Left lung (tissue), 4 donors: ENCODE measurements at regions not wholly inside any gene's neighbourhood (a gene's known extent, or its start where the extent isn't known, plus 50 kb on each side); places are given as distances from the start of the nearest gene placed in this dataset.

ENCODE experiments used
- ATAC-seq: fragments of 200-7000 bp; cut with Tn5 transposase; one replicate; pipeline ENCODE4 v1.9.1; 2020; ENCODE audit warnings: moderate library complexity
- DNase-seq, 4 donors: peaks; one replicate each; pipeline ENCODE4 v3.0.0-alpha.2; 2013 to 2020
- H3K27ac ChIP-seq, 2 donors: fragments of 200-600 bp; sonication (generic) in 1 of 2; one replicate each; pipeline versions ENCODE4 v1.5.0 to v1.8.0; 2020 to 2021
- H3K27me3 ChIP-seq, 2 donors: fragments of 200-600 bp; sonication (generic) in 1 of 2; one replicate each; pipeline versions ENCODE4 v1.5.0 to v1.8.0; 2020 to 2021
- H3K36me3 ChIP-seq, 2 donors: fragments of 200-600 bp; sonication (generic) in 1 of 2; one replicate each; pipeline versions ENCODE4 v1.5.0 to v1.8.0; 2020 to 2021
- H3K4me1 ChIP-seq, 2 donors: fragments of 200-600 bp; one replicate each; pipeline ENCODE4 v1.8.0; 2021
- H3K4me3 ChIP-seq, 2 donors: fragments of 200-600 bp; sonication (generic) in 1 of 2; one replicate each; pipeline versions ENCODE4 v1.5.0 to v1.8.0; 2020 to 2021; ENCODE audit warnings: mild to moderate bottlenecking in 1 of 2
- H3K9me3 ChIP-seq, 2 donors: fragments of 200-600 bp; sonication (generic) in 1 of 2; one replicate each; pipeline versions ENCODE4 v1.5.0 to v1.8.0; 2020 to 2021
- intact Hi-C, 2 donors: fragments of 100-400 bp; cut with DNase I; formaldehyde crosslinking; loops; one replicate each; pipeline versions ENCODE4 v1.11.2 to v1.14.2; 2022
- TF ChIP-seq, protein P1 (sequence below), 2 donors: fragments of 200-600 bp; sonication (generic) in 1 of 2; IDR thresholded peaks; one replicate each; pipeline versions ENCODE4 v1.5.0 to v1.8.0; 2021; ENCODE audit warnings: antibody characterized with exemption in 2 of 2
- donor health status: DM: no; HTN: yes; CAD: no.
- donor health status: DM: no; HTN: no; CAD: no.

DNA sequence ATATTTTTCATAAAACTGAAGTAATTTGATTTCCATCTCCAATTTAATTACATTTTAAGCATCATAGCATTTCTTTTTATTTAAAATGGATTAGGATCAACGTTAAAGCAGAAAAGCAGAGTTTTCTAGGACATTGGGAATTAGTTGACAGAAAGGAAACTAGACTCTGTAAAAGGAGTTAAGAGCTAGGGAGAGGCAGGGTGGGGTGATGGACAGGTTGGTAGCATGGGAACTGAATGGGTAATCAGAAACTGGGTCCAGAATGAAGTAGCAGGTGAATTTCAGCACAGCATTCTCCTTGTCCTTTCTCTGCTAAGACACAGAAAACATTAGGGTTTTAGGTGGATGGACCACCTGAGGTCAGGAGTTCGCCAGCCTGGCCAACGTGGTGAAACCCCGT lies 97.6 kb downstream of the ANAPC4 start:
- DNase-seq (no peak), ATAC-seq (peak; percentile 57)
- no peaks in the 10 kb centered on the region for H3K36me3 ChIP-seq
- H3K9me3 ChIP-seq = peaks cover 0 to 19% of the 10 kb centered on the region in 2 donors
- H3K4me1 ChIP-seq = no peaks in the 10 kb centered on the region
- intact Hi-C loops = no loop called here
- TF ChIP-seq, protein P1, sequence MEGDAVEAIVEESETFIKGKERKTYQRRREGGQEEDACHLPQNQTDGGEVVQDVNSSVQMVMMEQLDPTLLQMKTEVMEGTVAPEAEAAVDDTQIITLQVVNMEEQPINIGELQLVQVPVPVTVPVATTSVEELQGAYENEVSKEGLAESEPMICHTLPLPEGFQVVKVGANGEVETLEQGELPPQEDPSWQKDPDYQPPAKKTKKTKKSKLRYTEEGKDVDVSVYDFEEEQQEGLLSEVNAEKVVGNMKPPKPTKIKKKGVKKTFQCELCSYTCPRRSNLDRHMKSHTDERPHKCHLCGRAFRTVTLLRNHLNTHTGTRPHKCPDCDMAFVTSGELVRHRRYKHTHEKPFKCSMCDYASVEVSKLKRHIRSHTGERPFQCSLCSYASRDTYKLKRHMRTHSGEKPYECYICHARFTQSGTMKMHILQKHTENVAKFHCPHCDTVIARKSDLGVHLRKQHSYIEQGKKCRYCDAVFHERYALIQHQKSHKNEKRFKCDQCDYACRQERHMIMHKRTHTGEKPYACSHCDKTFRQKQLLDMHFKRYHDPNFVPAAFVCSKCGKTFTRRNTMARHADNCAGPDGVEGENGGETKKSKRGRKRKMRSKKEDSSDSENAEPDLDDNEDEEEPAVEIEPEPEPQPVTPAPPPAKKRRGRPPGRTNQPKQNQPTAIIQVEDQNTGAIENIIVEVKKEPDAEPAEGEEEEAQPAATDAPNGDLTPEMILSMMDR (IDR thresholded peaks at IDR 0.05) = no peak
- H3K4me3 ChIP-seq = no peak overlapping the region
- H3K27ac ChIP-seq = no peak overlapping the region
- H3K27me3 ChIP-seq = no peaks in the 10 kb centered on the region

DNA sequence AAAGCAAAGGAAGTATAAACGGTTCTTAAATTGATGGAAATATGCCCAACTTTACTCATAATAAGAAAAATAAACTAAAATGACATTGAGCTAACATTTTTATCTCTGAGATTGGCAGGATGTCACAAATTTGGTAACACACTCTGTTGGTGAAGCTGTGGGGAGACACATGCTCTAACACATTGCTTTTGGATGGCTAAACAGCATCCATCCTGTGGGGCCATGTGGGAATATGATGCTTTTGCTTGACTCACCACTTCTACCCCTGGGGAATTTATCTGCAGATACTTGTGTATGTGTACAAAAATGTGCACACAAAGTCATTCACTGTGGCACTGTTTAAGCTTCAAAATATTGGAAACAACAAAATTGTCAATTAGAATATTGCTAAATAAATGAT lies 100.2 kb downstream of the ANAPC4 start:
- DNase-seq (no peak), ATAC-seq (no peak)
- Histone ChIP-seq H3K4me3 (no peak overlapping the region), H3K9me3 (peaks cover 0 to 13% of the 10 kb centered on the region in 2 donors), H3K36me3 (no peaks in the 10 kb centered on the region), H3K27ac (no peak overlapping the region), H3K27me3 (no peaks in the 10 kb centered on the region), H3K4me1 (no peaks in the 10 kb centered on the region)
- TF ChIP-seq, protein P1 (IDR thresholded peaks at IDR 0.05) = no peak
- intact Hi-C loops = no loop called here

DNA sequence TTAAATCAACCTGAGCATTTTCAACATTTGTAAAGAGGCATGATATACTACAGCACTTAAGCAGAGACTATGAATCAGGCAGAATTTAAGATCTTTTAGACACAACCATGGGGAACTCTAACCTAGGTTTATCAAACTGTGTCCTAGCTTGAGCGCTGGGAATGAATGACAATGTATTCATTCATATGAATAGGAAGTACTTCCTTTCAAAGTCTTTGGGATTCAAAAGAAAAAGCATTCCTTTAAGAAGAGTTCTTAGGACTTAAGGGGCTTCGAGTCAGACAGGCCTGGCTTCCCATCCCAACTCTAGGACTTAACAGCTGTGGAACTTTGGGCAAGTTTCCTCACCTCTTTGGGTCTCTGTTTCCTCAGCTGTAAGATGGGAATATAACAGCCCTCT lies 104.6 kb downstream of the ANAPC4 start:
- Histone ChIP-seq H3K27me3 (no peaks in the 10 kb centered on the region), H3K4me1 (no peaks in the 10 kb centered on the region), H3K9me3 (peaks cover 0 to 8% of the 10 kb centered on the region in 2 donors), H3K4me3 (no peak overlapping the region), H3K27ac (no peak overlapping the region), H3K36me3 (no peaks in the 10 kb centered on the region)
- intact Hi-C loops = no loop called here
- TF ChIP-seq, protein P1 (IDR thresholded peaks at IDR 0.05) = no peak
- ATAC-seq (no peak), DNase-seq (no peak)

DNA sequence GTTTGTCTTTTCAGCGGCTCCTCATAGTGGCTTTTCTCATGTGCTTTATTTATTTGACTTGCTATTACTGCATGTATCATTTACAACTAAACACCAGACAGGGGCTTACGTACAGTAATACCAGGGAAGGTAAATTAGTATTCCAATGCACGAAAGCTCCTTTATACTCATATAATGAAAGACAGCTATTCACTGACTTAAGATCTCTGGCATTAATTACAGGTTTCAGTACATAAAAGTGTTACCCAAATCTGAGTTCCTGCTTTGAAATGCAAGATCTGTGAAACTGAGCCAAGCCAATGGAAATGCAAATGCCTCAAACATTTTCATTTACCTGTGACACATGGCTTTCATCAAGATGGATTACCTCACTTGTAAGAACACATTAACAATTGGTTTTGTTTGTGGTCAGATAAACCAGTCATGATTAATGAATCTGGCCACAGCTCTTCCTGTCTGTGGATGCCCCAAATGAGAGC lies 107.2 kb downstream of the ANAPC4 start:
- H3K4me1 ChIP-seq = no peaks in the 10 kb centered on the region
- ATAC-seq (no peak), DNase-seq (no peak)
- H3K27ac ChIP-seq = no peak overlapping the region
- H3K36me3 ChIP-seq = no peaks in the 10 kb centered on the region
- H3K9me3 ChIP-seq = peaks cover 0 to 7% of the 10 kb centered on the region in 2 donors
- TF ChIP-seq, protein P1 (IDR thresholded peaks at IDR 0.05) = no peak
- no peak overlapping the region for H3K4me3 ChIP-seq
- no peaks in the 10 kb centered on the region for H3K27me3 ChIP-seq
- intact Hi-C loops = no loop called here

DNA sequence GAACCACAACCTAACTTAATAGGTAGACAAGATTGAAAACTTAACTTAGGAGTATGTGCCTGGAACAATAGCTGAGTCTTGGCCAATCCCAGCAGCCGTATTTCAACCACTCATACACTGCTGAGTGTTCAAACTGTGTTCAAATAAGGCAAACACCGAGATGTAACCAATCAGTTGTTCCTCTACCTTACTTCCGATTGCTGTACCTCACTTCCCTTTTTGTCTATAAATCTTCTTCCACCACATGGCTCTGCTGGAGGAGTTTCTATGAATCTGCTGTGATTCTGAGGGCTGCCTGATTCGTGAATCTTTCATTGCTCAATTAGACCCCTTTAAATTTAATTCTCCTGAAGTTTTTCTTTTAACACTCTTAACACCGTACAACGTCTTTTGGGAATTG lies 108.0 kb downstream of the ANAPC4 start:
- ATAC-seq = no peak
- Histone ChIP-seq H3K27ac (no peak overlapping the region), H3K36me3 (no peaks in the 10 kb centered on the region), H3K27me3 (no peaks in the 10 kb centered on the region), H3K9me3 (peaks cover 0 to 6% of the 10 kb centered on the region in 2 donors), H3K4me1 (no peaks in the 10 kb centered on the region), H3K4me3 (no peak overlapping the region)
- DNase-seq = no peak
- intact Hi-C loops = no loop called here
- TF ChIP-seq, protein P1 (IDR thresholded peaks at IDR 0.05) = no peak
